Head of caudate nucleus (tissue), 42 donors: ENCODE measurements at regions not wholly inside any gene's neighbourhood (a gene's known extent, or its start where the extent isn't known, plus 50 kb on each side); places are given as distances from the start of the nearest gene placed in this dataset.
"Not testable (repeated sequence)": the region's sequence is repeated elsewhere in the genome, so short reads cannot be mapped to it uniquely, and the experiment has no call there.

ENCODE experiments used
- DNase-seq, 42 donors: peaks; one replicate each; pipeline versions ENCODE4 v3.0.0 to v3.0.0-alpha.2; 2020 to 2021; ENCODE audit warnings: mixed read lengths in 7 of 42
- intact Hi-C: fragments of 100-400 bp; cut with DNase I; formaldehyde crosslinking; loops from one replicate; pipeline ENCODE4 v1.15.0; 2022

DNA sequence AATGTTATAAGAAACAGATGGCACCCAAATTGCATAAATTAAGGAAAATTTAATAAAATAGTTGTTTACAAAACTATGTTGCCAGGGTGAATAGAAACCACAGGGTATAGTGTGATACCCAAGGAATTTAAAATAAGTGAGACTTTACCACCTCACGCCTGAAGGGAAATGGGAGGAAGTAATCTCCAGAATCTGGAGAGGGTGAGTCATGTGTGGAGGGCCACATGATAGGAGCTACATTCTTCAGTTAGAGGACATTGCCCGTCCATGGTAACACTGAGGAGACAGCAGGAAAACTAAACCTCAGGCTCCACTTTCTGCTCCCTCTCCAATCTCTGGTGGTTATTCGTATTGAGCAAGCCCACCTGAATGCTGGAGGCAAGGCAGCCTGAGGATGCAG is 97.2 kb upstream of the NXPH2 start:
- no peak for DNase-seq

DNA sequence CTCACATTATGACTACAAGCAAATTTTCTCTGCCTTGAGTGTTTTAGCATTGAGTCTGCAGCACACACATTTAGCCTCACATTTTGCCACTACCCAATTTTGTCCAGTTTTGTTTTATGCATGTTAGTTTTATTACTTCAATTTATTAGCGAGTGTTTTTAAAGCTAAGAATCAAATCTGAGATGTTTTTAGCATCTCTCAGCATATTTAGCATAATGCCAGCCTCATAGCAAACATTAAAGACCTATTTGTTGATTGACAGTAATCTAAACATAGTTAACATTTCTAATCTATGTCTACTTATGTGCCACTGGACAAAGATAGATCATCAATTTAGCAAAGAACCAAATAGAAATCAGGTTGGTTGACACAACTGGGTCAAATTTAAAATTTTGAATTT is 94.1 kb upstream of the NXPH2 start:
- intact Hi-C loops = no loop called here
- no peak for DNase-seq

More for the DNA sequence above, 97.2 kb upstream of the NXPH2 start:
- intact Hi-C loops = no loop called here

DNA sequence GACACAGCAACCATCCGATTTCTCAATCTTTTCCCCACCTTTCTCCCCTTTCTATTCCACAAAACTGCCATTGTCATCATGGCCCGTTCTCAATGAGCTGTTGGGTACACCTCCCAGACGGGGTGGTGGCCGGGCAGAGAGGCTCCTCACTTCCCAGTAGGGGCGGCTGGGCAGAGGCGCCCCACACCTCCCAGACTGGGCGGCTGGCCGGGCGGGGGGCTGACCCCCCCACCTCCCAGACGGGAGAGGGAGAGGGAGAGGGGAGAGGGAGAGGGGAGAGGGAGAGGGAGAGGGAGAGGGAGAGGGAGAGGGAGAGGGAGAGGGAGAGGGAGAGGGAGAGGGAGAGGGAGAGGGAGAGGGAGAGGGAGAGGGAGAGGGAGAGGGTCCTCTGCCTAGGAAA is 91.9 kb upstream of the NXPH2 start:
- DNase-seq, intact Hi-C loops: not testable (repeated sequence)

DNA sequence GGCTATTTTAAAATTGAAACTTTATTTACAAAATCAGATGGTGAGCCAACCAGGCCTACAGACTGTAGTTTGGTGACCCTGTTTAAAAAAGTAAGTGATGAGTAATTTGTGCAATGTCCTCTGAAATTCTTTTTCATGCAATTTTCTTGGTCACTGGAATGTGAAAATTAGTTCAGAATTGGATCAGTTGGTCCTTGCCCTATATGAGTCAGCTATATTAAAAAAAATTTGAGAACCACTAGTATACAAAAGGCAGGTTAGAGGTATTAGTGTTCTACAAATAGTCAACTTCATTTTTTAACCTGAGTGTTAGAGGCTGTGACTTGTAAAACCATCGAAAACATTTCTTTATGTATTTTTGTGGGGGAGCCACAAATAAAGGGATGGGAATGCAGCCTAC is 91.1 kb upstream of the NXPH2 start:
- no peak for DNase-seq
- intact Hi-C loops = no loop called here

DNA sequence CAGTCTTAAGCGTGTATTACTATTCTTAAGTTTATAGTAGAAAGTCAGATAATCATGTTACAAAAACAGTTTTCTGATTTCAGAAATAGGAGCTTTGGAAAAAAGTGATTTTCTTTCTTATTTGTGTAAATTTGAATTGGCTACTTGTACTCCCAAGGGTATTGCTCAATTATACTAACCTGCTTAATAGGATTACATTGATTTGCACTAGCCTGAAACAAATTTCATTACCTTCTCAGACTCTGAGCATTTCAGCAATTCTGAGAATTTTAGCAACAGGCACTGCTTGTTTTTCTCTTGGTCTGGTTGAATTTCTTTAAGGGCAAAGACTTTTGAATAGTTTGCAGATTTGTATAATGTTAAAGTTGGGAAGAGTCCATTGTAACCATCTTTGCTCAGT is 87.2 kb upstream of the NXPH2 start:
- intact Hi-C loops = no loop called here

DNA sequence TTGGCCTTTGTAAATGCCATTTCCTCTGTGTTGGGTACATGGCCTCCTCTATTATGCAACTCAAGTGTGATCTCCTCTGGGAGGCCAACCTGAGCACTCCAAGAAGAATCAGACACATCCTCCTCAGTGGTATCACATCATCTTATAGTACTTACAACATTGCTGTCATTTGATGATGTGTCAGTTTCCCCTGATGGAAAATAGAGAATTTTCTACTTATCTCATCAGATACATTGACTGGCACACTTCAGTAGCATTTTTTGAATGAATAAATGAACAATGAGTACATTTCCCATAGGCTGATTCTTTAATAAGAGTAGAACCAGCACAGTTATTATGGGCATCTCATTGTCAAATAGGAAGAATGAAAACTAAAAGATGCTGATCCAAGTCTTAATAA is 86.6 kb upstream of the NXPH2 start:
- no peak for DNase-seq
- intact Hi-C loops = no loop called here

More for the DNA sequence above, 87.2 kb upstream of the NXPH2 start:
- no peak for DNase-seq

DNA sequence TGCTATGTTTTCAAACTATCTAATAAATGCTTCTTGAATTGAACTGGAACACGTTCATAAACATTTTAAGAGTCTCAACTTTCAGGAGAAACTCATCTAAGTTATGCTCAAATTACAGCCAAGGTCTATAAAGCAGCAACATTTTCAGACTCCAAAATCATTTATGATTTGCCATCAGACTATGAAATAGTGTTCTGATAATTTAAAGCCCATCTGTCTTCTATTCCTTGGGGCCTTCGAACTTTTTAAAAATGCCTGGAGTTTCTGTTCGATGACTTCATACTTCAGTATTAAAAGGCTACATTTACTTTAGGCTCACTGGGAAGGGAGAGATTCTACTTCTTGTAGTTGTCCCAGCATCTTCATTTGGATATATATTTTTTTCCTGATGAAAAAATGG is 73.6 kb upstream of the NXPH2 start:
- intact Hi-C loops = no loop called here
- no peak for DNase-seq

DNA sequence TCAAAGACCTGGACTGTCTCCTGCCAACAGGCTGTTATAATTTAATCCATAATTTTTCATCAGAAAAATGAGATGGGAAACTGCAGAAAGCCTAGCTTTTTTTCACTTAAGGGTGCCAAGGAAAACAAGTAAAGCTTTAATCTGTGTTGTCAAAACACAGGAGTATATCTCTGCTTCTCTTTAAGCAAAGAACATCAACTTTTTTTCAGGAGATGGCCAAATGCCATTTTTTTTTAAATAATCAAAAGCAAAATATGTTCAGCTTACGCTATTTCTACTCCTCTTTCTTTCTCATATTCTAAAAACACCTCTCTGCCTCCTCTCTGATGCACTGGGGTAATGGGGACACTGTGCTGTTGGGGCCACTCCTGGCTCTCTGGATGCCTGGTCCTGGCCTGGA is 73.1 kb upstream of the NXPH2 start:
- intact Hi-C loops = no loop called here
- DNase-seq = no peak

DNA sequence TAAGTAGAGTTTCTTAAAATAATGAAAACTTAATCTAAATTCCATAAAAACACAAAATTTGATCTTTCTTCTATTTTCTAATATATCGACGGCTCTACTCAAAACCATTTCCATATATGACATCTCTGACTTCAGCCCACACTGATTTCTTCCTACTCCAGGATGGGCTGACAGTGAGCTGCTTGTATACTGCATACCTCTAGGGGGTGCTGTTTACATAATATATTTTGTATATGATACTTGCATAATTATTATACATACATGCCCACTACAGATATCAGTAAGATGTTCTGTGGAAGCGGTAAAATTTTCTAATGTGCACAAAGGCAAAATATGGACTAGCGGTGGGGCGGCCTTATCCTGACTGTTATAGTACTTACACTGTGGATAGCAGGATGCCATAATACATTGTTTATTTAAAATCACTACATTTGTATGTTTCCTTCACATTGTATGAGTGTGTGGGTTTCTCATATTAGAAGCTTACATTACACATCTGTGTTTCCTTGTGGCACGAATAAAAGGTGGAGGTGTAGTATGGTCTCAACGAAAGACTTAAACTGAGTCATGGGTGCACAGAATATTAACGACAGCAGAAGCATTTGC is 66.1 kb upstream of the NXPH2 start:
- intact Hi-C loops = no loop called here

DNA sequence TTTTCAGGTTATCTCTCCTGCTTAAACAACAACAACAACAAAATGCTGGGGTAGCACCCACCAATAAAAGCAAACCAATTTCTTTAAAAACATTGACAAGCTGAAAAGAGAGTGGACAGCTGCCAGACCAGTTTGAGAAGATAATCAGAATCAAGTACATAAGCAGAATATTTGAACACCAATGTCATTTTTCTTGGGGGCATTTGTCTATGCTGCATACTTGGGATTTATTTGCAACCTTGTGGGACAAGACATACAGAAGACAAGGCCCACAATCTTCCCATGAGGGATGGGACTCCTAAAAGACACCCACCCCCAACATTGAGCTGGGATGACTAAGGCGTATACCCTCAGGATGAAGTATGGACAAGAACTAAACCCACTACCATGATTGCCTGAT is 62.2 kb upstream of the NXPH2 start:
- DNase-seq = no peak
- intact Hi-C loops = no loop called here

More for the DNA sequence above, 66.1 kb upstream of the NXPH2 start:
- DNase-seq = peak in 3 of 42 donors; percentile 11 to 15 (median 11)

DNA sequence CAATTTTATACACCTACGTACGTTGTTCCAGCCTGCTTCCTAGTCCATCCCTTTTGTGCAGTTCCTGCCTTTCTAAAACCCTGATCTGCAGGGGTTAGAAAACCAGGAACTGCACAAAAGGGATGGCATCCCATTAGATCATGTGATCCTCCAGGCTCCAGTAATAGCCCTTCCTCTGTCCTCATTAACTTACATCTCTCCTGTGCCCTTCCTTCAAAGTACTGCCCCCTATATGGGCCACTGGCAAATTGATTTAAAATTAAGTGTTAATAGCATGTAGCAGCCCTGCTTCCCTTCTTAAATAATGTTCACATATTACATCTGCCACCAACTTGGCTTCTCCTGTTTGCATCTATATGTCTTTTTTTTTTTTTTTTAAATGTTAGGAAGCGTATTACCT is 61.3 kb upstream of the NXPH2 start:
- DNase-seq = no peak
- intact Hi-C loops = no loop called here

DNA sequence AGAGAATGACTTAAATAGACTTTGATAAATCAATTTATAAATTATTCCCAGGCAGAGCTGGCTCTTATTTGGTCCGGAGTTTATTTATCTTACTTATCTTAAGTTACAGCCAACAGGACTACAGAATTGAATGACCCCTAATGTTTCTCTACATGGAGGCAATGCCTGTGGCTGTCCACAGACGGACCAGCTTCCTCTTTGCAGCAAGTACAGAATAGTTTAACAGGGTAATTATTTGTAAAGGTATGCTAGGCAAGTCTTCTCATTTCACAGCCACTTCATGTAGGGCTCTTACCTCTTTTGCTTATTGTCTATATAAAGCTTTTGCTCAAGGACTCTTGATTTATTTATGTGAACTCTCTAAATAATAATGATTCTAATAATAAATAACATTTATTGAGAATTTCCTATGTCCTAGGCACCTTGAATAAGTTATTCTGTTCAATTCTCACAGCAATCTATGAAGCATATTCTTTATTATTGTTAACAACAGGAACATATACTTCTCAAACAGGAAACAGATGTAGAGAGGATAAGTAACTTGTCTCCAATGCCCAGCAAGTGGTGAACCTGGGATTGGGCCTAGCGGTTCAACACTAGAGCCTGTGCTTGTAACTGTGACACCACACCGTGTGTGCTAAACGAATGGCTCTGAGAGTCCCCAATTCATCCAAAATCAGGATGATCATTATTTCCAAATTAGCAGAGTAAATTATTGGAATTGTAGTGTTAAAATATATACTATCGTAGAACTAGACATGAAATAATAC is 58.8 kb upstream of the NXPH2 start:
- intact Hi-C loops = no loop called here
- no peak for DNase-seq

DNA sequence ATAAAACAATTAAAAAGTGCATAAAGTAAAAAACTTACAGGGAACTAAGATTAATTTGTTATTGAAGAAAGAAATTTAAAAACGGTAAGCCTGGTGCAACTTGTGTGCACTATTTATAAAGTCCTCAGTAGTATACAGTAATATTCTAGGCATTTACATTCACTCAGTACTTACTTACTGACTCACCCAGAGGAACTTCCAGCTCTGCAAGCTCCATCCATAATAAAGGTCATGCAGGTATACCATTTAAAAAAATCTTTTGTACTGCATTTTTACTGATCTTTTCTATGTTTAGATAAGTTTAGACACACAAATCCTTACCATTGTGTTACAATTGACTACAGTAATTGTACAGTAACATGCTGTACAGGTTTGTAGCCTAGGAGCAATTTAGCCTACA is 51.5 kb upstream of the NXPH2 start:
- intact Hi-C loops = no loop called here
- DNase-seq = no peak

DNA sequence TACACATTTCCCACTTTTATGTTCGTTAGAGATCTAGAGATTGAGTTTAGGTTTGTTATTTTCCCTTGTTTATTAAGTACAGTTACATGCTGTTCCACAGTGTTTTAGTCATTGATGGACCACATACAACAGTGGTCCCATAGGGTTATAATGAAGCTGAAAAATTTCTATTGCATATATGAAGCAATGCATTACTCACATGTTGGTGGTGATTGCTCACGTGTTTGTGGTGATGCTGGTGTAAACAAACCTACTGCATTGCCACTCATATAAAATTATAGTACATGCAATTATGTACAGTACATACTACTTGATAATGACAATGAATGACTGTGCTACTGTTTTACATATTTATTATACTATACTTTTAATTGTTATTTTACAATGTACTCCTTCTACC is 51.0 kb upstream of the NXPH2 start:
- intact Hi-C loops = no loop called here
- no peak for DNase-seq

DNA sequence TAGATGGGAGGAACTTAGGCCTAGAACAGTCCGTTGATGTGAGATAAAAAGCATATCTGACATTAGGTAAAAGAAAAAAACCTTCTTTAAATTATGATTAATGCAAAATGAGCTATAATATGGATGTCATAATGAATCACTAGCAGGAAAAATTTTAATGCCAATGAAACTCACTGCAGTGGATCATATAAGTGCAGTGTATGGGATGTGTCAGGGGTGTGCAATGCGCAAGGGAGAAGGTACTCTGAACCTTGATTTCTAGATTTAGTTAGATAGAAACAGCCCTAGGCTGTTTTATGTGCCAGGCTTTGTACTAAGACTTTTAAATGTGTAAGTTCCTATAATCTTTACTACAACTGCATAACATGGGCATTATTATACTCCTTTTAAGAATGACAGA is 50.4 kb upstream of the NXPH2 start:
- intact Hi-C loops = no loop called here
- no peak for DNase-seq
